ENCODE measurements at regions not wholly inside any gene's neighbourhood (a gene's known extent, or its start where the extent isn't known, plus 50 kb on each side); places are given as distances from the start of the nearest gene placed in this dataset.
"Not testable (repeated sequence)": the region's sequence is repeated elsewhere in the genome, so short reads cannot be mapped to it uniquely, and the experiment has no call there.

DNA sequence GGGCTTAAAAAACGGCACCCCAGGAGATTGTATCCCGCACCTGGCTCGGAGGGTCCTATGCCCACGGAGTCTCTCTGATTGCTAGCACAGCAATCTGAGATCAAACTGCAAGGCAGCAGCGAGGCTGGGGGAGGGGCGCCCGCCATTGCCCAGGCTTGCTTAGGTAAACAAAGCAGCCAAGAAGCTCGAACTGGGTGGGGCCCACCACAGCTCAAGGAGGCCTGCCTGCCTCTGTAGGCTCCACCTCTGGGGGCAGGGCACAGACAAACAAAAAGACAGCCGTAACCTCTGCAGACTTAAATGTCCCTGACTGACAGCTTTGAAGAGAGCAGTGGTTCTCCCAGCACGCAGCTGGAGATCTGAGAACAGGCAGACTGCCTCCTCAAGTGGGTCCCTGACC lies 601.5 kb upstream of the TBX3 start:
- TF ChIP-seq CTCF, POLR2A (IDR thresholded peaks at IDR 0.05): not testable (repeated sequence)
